Endothelial cell of umbilical vein (primary cell): ENCODE measurements at regions not wholly inside any gene's neighbourhood (a gene's known extent, or its start where the extent isn't known, plus 50 kb on each side); places are given as distances from the start of the nearest gene placed in this dataset.

ENCODE experiments used
- BruUV-seq: library from RNA; stranded (reverse); fragments of 400-500 nt; replicated peaks from 2 replicates; lab custom pipeline; 2021; lab: Mats Ljungman, UMichigan
- CTCF ChIA-PET: fragments of 300-600, 350-600 bp; sonication (Branson Sonifier 250); formaldehyde crosslinking; loops from one replicate; lab custom pipeline; 2021; ENCODE audit warnings: antibody characterized with exemption, inconsistent platforms; lab: Charles Lee
- POLR2A ChIA-PET: fragments of 300-600, 350-600 bp; sonication (Branson Sonifier 250); formaldehyde crosslinking; loops from one replicate; lab custom pipeline; 2021; ENCODE audit warnings: antibody characterized with exemption, inconsistent platforms; lab: Charles Lee
- DNase-seq: peaks from one replicate; pipeline ENCODE4 v3.0.0-alpha.2; 2011; ENCODE audit warnings: low read depth, low spot score
- FAIRE-seq: peaks from 2 replicates; lab custom pipeline; 2011; peaks lifted over from hg19 to GRCh38; lab: Jason Lieb, UNC
- H2AFZ ChIP-seq: 2 replicates; pipeline ENCODE4 v1.6.0; 2012; ENCODE audit warnings: low read depth, low read length, control low read depth, inconsistent platforms
- H3K27ac ChIP-seq: 2 replicates; pipeline ENCODE4 v1.5.1; 2011; ENCODE audit warnings: low read depth, mild to moderate bottlenecking, control low read depth, low read length, moderate library complexity; ENCODE audit not compliant: insufficient read depth
- H3K27me3 ChIP-seq, 2 experiments: 2 replicates each; pipeline versions ENCODE4 v1.6.0 to v1.6.1; 2011; ENCODE audit warnings: low read length in 2 of 2, mixed read lengths in 1 of 2; ENCODE audit not compliant: control insufficient read depth in 2 of 2, insufficient read depth in 2 of 2
- H3K36me3 ChIP-seq, 2 experiments: 2 replicates in 1 of 2; 3 replicates in 1 of 2; pipeline ENCODE4 v1.5.1; 2011; ENCODE audit warnings: low read length in 2 of 2, mild to moderate bottlenecking in 1 of 2, moderate library complexity in 1 of 2; ENCODE audit not compliant: control insufficient read depth in 2 of 2, insufficient read depth in 2 of 2; ENCODE audit errors: extremely low read depth in 1 of 2
- H3K4me1 ChIP-seq: 3 replicates; pipeline ENCODE4 v1.5.1; 2011; ENCODE audit warnings: mild to moderate bottlenecking, low read length; ENCODE audit not compliant: control insufficient read depth, insufficient read depth; ENCODE audit errors: extremely low read depth
- H3K4me2 ChIP-seq: 2 replicates; pipeline ENCODE4 v1.6.1; 2011; ENCODE audit warnings: low read length, control low read depth, mixed read lengths; ENCODE audit not compliant: insufficient read depth
- H3K4me3 ChIP-seq, 3 experiments: fragments of 200-600 bp in 1 of 3; sonication (generic), shearing (Covaris generic) in 1 of 3; replicated peaks in 1 of 3; 2 replicates each; pipeline ENCODE4 v1.5.1; 2011 to 2016; ENCODE audit warnings: control low read depth in 3 of 3, low read length in 3 of 3, mild to moderate bottlenecking in 2 of 3, inconsistent platforms in 1 of 3, low read depth in 1 of 3, moderate library complexity in 1 of 3; ENCODE audit not compliant: insufficient read depth in 1 of 3
- H3K79me2 ChIP-seq: 2 replicates; pipeline ENCODE4 v1.6.0; 2012; ENCODE audit warnings: low read length, inconsistent platforms; ENCODE audit not compliant: control insufficient read depth, insufficient read depth
- H3K9ac ChIP-seq: replicated peaks from 2 replicates; pipeline ENCODE3; 2011; ENCODE audit warnings: low read length, control low read depth; ENCODE audit not compliant: insufficient read depth; ENCODE audit errors: extremely low read depth
- H3K9me1 ChIP-seq: replicated peaks from 3 replicates; pipeline ENCODE4 v1.6.0; 2011; ENCODE audit warnings: mild to moderate bottlenecking, low read length; ENCODE audit not compliant: control insufficient read depth, insufficient read depth; ENCODE audit errors: extremely low read depth
- H3K9me3 ChIP-seq: replicated peaks from 2 replicates; pipeline ENCODE4 v1.5.1; 2012; ENCODE audit warnings: low read length, inconsistent platforms; ENCODE audit not compliant: control insufficient read depth, insufficient read depth
- H4K20me1 ChIP-seq: replicated peaks from 2 replicates; pipeline ENCODE3; 2011; ENCODE audit warnings: mild to moderate bottlenecking, low read length; ENCODE audit not compliant: control insufficient read depth, insufficient read depth; ENCODE audit errors: extremely low read depth
- CTCF ChIP-seq, 2 donors: IDR thresholded peaks; 1 replicate in 1 of 2; 2 replicates in 1 of 2; pipeline ENCODE4 v1.5.1; 2011; ENCODE audit warnings: low read length in 2 of 2, mild to moderate bottlenecking in 2 of 2, moderate library complexity in 2 of 2, control low read depth in 1 of 2, inconsistent platforms in 1 of 2, low read depth in 1 of 2; ENCODE audit not compliant: insufficient read depth in 1 of 2; ENCODE audit errors: extremely low read depth in 1 of 2
- EZH2 ChIP-seq: IDR thresholded peaks from 2 replicates; pipeline ENCODE4 v1.6.1; 2012; ENCODE audit warnings: borderline replicate concordance, low read depth, mild to moderate bottlenecking, moderate library complexity, low read length, inconsistent platforms; ENCODE audit not compliant: severe bottlenecking
- FOS ChIP-seq: IDR thresholded peaks from 2 replicates; pipeline ENCODE4 v1.6.1; 2011; ENCODE audit warnings: mild to moderate bottlenecking, low read length, moderate library complexity, borderline replicate concordance; ENCODE audit not compliant: insufficient read depth
- GATA2 ChIP-seq: IDR thresholded peaks from 2 replicates; pipeline ENCODE4 v1.7.0; 2011; ENCODE audit warnings: low read depth, mild to moderate bottlenecking, moderate library complexity, mixed read lengths, low read length; ENCODE audit not compliant: insufficient read length, insufficient read depth
- JUN ChIP-seq: IDR thresholded peaks from 2 replicates; pipeline ENCODE4 v1.6.1; 2011; ENCODE audit warnings: borderline replicate concordance, low read depth; ENCODE audit not compliant: insufficient read length, insufficient read depth
- MYC ChIP-seq: IDR thresholded peaks from one replicate; pipeline ENCODE4 v1.6.1; 2011; ENCODE audit warnings: mild to moderate bottlenecking, low read depth, low read length
- POLR2A ChIP-seq: IDR thresholded peaks from 2 replicates; pipeline ENCODE4 v1.6.1; 2012; ENCODE audit warnings: low read depth, mild to moderate bottlenecking, control low read depth, low read length
- POLR2AphosphoS5 ChIP-seq: IDR thresholded peaks from 2 replicates; pipeline ENCODE4 v1.6.1; 2012; ENCODE audit warnings: low read depth, mild to moderate bottlenecking, control low read depth, low read length, moderate library complexity; ENCODE audit not compliant: insufficient read depth
- dilution Hi-C: fragments of 300-500 bp; cut with MboI; formaldehyde crosslinking; loops from one replicate; pipeline ENCODE4 v1.15.0; 2019; ENCODE audit warnings: low sequenced_read_pairs; ENCODE audit not compliant: extremely low pct_ligation_motif_present
- intact Hi-C: fragments of 100-400 bp; cut with micrococcal nuclease; formaldehyde crosslinking; loops from one replicate; pipeline ENCODE4 v1.10.0; 2022
- TF ChIP-seq, protein P1 (sequence below): IDR thresholded peaks from 2 replicates; pipeline ENCODE4 v1.6.1; 2011; ENCODE audit not compliant: insufficient read depth, insufficient read length

GRCh38 chr7:159271781-159272180 lies 127.1 kb upstream of the VIPR2 start:
- Histone ChIP-seq H3K9me1 (no peaks in the 10 kb centered on the region), H3K27ac (no peak overlapping the region), H3K36me3 (no peaks in the 10 kb centered on the region), H2AFZ (no peak overlapping the region), H3K9me3 (no peaks in the 10 kb centered on the region), H3K4me2 (no peak overlapping the region), H3K4me1 (no peaks in the 10 kb centered on the region), H3K27me3 (no peaks in the 10 kb centered on the region), H4K20me1 (no peaks in the 10 kb centered on the region), H3K4me3 (no peak overlapping the region), H3K79me2 (no peaks in the 10 kb centered on the region), H3K9ac (no peak overlapping the region)
- dilution Hi-C loops = no loop called here
- FAIRE-seq = no peak
- intact Hi-C loops = no loop called here
- no peak for TF ChIP-seq FOS
- TF ChIP-seq JUN = no peak
- no peak for TF ChIP-seq POLR2A
- no peak for DNase-seq
- no TSS peak for BruUV-seq
- ChIA-PET POLR2A (no interaction called here), CTCF (no interaction called here)

DNA sequence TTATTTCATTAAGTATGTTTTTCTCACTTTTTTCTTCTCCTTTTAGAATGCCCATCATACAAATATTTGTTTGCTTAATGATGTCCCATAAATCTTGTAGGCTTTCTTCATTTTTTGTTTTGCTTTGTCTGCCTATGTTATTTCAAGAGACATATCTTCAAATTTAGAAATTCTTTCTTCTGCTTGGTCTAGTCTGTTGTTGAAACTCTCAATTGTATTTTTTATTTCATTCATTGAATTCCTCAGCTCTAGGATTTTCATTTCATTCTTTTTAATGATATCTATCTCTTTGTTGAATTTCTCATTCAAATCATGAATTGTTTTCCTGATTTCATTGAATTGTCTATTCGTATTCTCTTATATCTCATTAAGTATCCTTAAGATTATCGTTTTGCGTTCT lies 125.1 kb upstream of the VIPR2 start:
- Histone ChIP-seq H3K4me2 (no peak overlapping the region), H3K4me3 (no peak overlapping the region), H3K9ac (no peak overlapping the region), H3K27ac (no peak overlapping the region), H3K36me3 (no peaks in the 10 kb centered on the region), H2AFZ (no peak overlapping the region), H3K79me2 (no peaks in the 10 kb centered on the region), H3K4me1 (no peaks in the 10 kb centered on the region), H3K9me1 (no peaks in the 10 kb centered on the region), H4K20me1 (no peaks in the 10 kb centered on the region), H3K27me3 (no peaks in the 10 kb centered on the region), H3K9me3 (peaks cover 1% of the 10 kb centered on the region)
- no TSS peak for BruUV-seq
- DNase-seq (no peak), FAIRE-seq (no peak)
- CTCF ChIA-PET = no interaction called here
- TF ChIP-seq GATA2 (no peak), FOS (no peak), MYC (no peak), POLR2A (no peak), JUN (no peak), EZH2 (no peak), CTCF (IDR thresholded peaks at IDR 0.05; ENCODE audit: extremely low read depth in 1 of 2, insufficient read depth in 1 of 2, low read depth in 1 of 2, low read length in 2 of 2) (no peak), POLR2AphosphoS5 (no peak)
- TF ChIP-seq, protein P1, sequence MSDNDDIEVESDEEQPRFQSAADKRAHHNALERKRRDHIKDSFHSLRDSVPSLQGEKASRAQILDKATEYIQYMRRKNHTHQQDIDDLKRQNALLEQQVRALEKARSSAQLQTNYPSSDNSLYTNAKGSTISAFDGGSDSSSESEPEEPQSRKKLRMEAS = no peak
- dilution Hi-C loops = no loop called here
- intact Hi-C loops = no loop called here
- POLR2A ChIA-PET = no interaction called here
